H1 (cell line): ENCODE measurements at regions not wholly inside any gene's neighbourhood (a gene's known extent, or its start where the extent isn't known, plus 50 kb on each side); places are given as distances from the start of the nearest gene placed in this dataset.
A peak's percentile ranks its signal among the peaks of the same experiment; 100 is the strongest.

Experiments used
- CTCF ChIA-PET: fragments of 300-600 bp; sonication (Branson Sonifier 250); formaldehyde crosslinking; loops from one replicate; lab custom pipeline; 2021; ENCODE audit not compliant: partially characterized antibody; lab: Charles Lee
- POLR2A ChIA-PET: fragments of 300-600 bp; sonication (Branson Sonifier 250); formaldehyde crosslinking; loops from one replicate; lab custom pipeline; 2021; ENCODE audit warnings: inconsistent platforms; ENCODE audit not compliant: partially characterized antibody; lab: Charles Lee
- DNase-seq, 2 experiments: peaks; one replicate each; pipeline versions ENCODE4 v3.0.0 to v3.0.0-alpha.2; 2010 to 2022; ENCODE audit warnings: low spot score in 2 of 2, low read depth in 1 of 2, mixed read lengths in 1 of 2
- FAIRE-seq: peaks from 2 replicates; lab custom pipeline; 2011; peaks lifted over from hg19 to GRCh38; lab: Jason Lieb, UNC
- H2AFZ ChIP-seq: 2 replicates; pipeline ENCODE4 v1.8.1; 2012; ENCODE audit warnings: low read length, inconsistent platforms
- H2AK5ac ChIP-seq: 2 replicates; pipeline ENCODE4 v1.6.1; 2013; ENCODE audit warnings: low read depth, low read length
- H2BK120ac ChIP-seq: replicated peaks from 2 replicates; pipeline ENCODE3; 2013; ENCODE audit warnings: low read depth, low read length, inconsistent platforms
- H2BK12ac ChIP-seq: 2 replicates; pipeline ENCODE4 v1.6.1; 2013; ENCODE audit warnings: low read depth, low read length
- H2BK15ac ChIP-seq: 2 replicates; pipeline ENCODE4 v1.6.1; 2013; ENCODE audit warnings: low read length
- H2BK20ac ChIP-seq: 2 replicates; pipeline ENCODE4 v1.6.1; 2013; ENCODE audit warnings: low read length
- H2BK5ac ChIP-seq: 2 replicates; pipeline ENCODE4 v1.6.1; 2013; ENCODE audit warnings: low read depth, low read length
- H3K14ac ChIP-seq: 2 replicates; pipeline ENCODE4 v1.6.1; 2013; ENCODE audit warnings: inconsistent platforms; ENCODE audit not compliant: insufficient read length
- H3K18ac ChIP-seq: 2 replicates; pipeline ENCODE4 v1.6.1; 2013; ENCODE audit warnings: low read length; ENCODE audit errors: extremely low read depth
- H3K23ac ChIP-seq: 2 replicates; pipeline ENCODE4 v1.6.1; 2013; ENCODE audit warnings: inconsistent platforms; ENCODE audit not compliant: insufficient read length
- H3K23me2 ChIP-seq: 2 replicates; pipeline ENCODE4 v1.6.1; 2013; ENCODE audit warnings: low read depth, low read length
- H3K27ac ChIP-seq: 2 replicates; pipeline ENCODE4 v1.6.1; 2011; ENCODE audit warnings: low read depth, low read length, inconsistent platforms
- H3K27me3 ChIP-seq, 4 experiments: replicated peaks in 1 of 4; 1 replicate in 1 of 4; 2 replicates in 3 of 4; pipeline versions ENCODE4 v1.6.1 to v1.8.1; 2011 to 2013; ENCODE audit warnings: low read length in 3 of 4, mild to moderate bottlenecking in 3 of 4, inconsistent platforms in 2 of 4, mixed read lengths in 2 of 4, moderate library complexity in 1 of 4; ENCODE audit not compliant: control insufficient read depth in 3 of 4, insufficient read depth in 3 of 4; ENCODE audit errors: extremely low read depth in 1 of 4
- H3K36me3 ChIP-seq, 4 experiments: 2 replicates each; pipeline versions ENCODE4 v1.6.1 to v1.8.1; 2011 to 2013; ENCODE audit warnings: mild to moderate bottlenecking in 4 of 4, low read length in 3 of 4, moderate library complexity in 2 of 4, control low read depth in 1 of 4, inconsistent platforms in 1 of 4; ENCODE audit not compliant: insufficient read depth in 4 of 4, control insufficient read depth in 2 of 4
- H3K4ac ChIP-seq: replicated peaks from 2 replicates; pipeline ENCODE3; 2013; ENCODE audit warnings: low read length, low read depth, mixed read lengths, inconsistent platforms; ENCODE audit not compliant: insufficient read length
- H3K4me1 ChIP-seq, 4 experiments: replicated peaks in 1 of 4; 1 replicate in 1 of 4; 2 replicates in 3 of 4; pipeline versions ENCODE4 v1.6.1 to v1.8.1; 2011 to 2013; ENCODE audit warnings: low read length in 3 of 4, inconsistent platforms in 2 of 4, mixed read lengths in 1 of 4; ENCODE audit not compliant: insufficient read depth in 4 of 4, control insufficient read depth in 3 of 4
- H3K4me2 ChIP-seq, 2 experiments: 2 replicates each; pipeline versions ENCODE4 v1.6.1 to v1.8.1; 2011 to 2013; ENCODE audit warnings: low read depth in 2 of 2, low read length in 2 of 2, control low read depth in 1 of 2, inconsistent platforms in 1 of 2, mild to moderate bottlenecking in 1 of 2; ENCODE audit not compliant: insufficient read depth in 1 of 2
- H3K4me3 ChIP-seq, 4 experiments: fragments of 200-600, 300-600 bp in 1 of 4; sonication (generic), shearing (Covaris generic), sonication (Bioruptor Twin) in 1 of 4; 2 replicates each; pipeline versions ENCODE4 v1.5.1 to v1.8.1; 2011 to 2016; ENCODE audit warnings: low read length in 4 of 4, low read depth in 3 of 4, control low read depth in 2 of 4, inconsistent platforms in 2 of 4, mild to moderate bottlenecking in 2 of 4, mixed read lengths in 1 of 4, moderate library complexity in 1 of 4; ENCODE audit not compliant: insufficient read depth in 2 of 4; ENCODE audit errors: extremely low read depth in 1 of 4
- H3K56ac ChIP-seq: replicated peaks from 2 replicates; pipeline ENCODE3; 2013; ENCODE audit warnings: low read depth, mild to moderate bottlenecking, mixed read lengths, low read length, inconsistent platforms; ENCODE audit not compliant: insufficient read length
- H3K79me1 ChIP-seq: 2 replicates; pipeline ENCODE4 v1.6.1; 2013; ENCODE audit warnings: low read depth, low read length, control low read depth
- H3K79me2 ChIP-seq, 2 experiments: 2 replicates each; pipeline versions ENCODE4 v1.6.1 to v1.8.1; 2012 to 2013; ENCODE audit warnings: low read length in 2 of 2, mild to moderate bottlenecking in 2 of 2, inconsistent platforms in 1 of 2; ENCODE audit not compliant: insufficient read depth in 2 of 2, control insufficient read depth in 1 of 2
- H3K9ac ChIP-seq, 4 experiments: replicated peaks in 1 of 4; 1 replicate in 1 of 4; 2 replicates in 3 of 4; pipeline versions ENCODE4 v1.6.1 to v1.8.1; 2011 to 2013; ENCODE audit warnings: low read depth in 3 of 4, low read length in 3 of 4, control low read depth in 2 of 4, mild to moderate bottlenecking in 2 of 4, moderate library complexity in 2 of 4, inconsistent platforms in 1 of 4; ENCODE audit errors: extremely low read depth in 1 of 4
- H3K9me3 ChIP-seq, 2 experiments: 2 replicates each; pipeline versions ENCODE4 v1.6.1 to v1.8.1; 2012 to 2013; ENCODE audit warnings: mild to moderate bottlenecking in 2 of 2, moderate library complexity in 2 of 2, control low read depth in 1 of 2, inconsistent platforms in 1 of 2, low read depth in 1 of 2, low read length in 1 of 2, mixed read lengths in 1 of 2; ENCODE audit not compliant: insufficient read depth in 2 of 2
- H4K20me1 ChIP-seq, 2 experiments: replicated peaks in 1 of 2; 2 replicates each; pipeline versions ENCODE3 to v1.8.1; 2011 to 2013; ENCODE audit warnings: inconsistent platforms in 2 of 2, low read length in 2 of 2, mild to moderate bottlenecking in 1 of 2; ENCODE audit not compliant: insufficient read depth in 2 of 2, control insufficient read depth in 1 of 2
- H4K5ac ChIP-seq: 2 replicates; pipeline ENCODE4 v1.6.1; 2013; ENCODE audit warnings: low read length, low read depth, mixed read lengths, inconsistent platforms; ENCODE audit not compliant: insufficient read length
- H4K8ac ChIP-seq: 2 replicates; pipeline ENCODE4 v1.8.0; 2013; ENCODE audit warnings: mild to moderate bottlenecking, moderate library complexity, low read length, inconsistent platforms; ENCODE audit not compliant: insufficient read depth; ENCODE audit errors: extremely low read depth
- H4K91ac ChIP-seq: replicated peaks from 2 replicates; pipeline ENCODE3; 2013; ENCODE audit warnings: low read length, mixed read lengths, inconsistent platforms; ENCODE audit not compliant: insufficient read length
- GABPA ChIP-seq: IDR thresholded peaks from 2 replicates; pipeline ENCODE4 v1.6.1; 2011; ENCODE audit warnings: mild to moderate bottlenecking, low read length, moderate library complexity, borderline replicate concordance; ENCODE audit not compliant: insufficient read depth
- JUN ChIP-seq: IDR thresholded peaks from 2 replicates; pipeline ENCODE4 v1.6.1; 2011; ENCODE audit warnings: low read depth, mild to moderate bottlenecking, improper control_type of control experiment, low read length
- RAD21 ChIP-seq, 2 experiments: IDR thresholded peaks in 1 of 2; conservative IDR thresholded peaks in 1 of 2; 2 replicates each; pipeline ENCODE4 v1.6.1; 2011; ENCODE audit warnings: low read depth in 2 of 2, low read length in 2 of 2, improper control_type of control experiment in 1 of 2, inconsistent platforms in 1 of 2, mild to moderate bottlenecking in 1 of 2, moderate library complexity in 1 of 2
- WGBS, 2 experiments: shearing (Covaris generic) in 1 of 2; methylation state at CpG; one replicate each; pipeline versions ENCODE4 v1.1.6 to v1.1.7; 2013 to 2015; ENCODE audit warnings: low lambda C conversion rate in 2 of 2, mixed read lengths in 2 of 2, inconsistent platforms in 1 of 2, low coverage in 1 of 2, missing lambda C conversion rate in 1 of 2; ENCODE audit not compliant: insufficient replicate concordance in 2 of 2, insufficient coverage in 1 of 2, insufficient read length in 1 of 2; ENCODE audit errors: extremely low coverage in 1 of 2, missing lambda C conversion rate in 1 of 2; 5-methylcytosine and 5-hydroxymethylcytosine counted together
- TF ChIP-seq, protein P1 (sequence below), 3 experiments: IDR thresholded peaks; 1 replicate in 2 of 3; 2 replicates in 1 of 3; pipeline versions ENCODE4 v1.5.1 to v1.6.1; 2011; ENCODE audit warnings: low read length in 3 of 3, mild to moderate bottlenecking in 3 of 3, inconsistent platforms in 2 of 3, low read depth in 1 of 3, moderate library complexity in 1 of 3; ENCODE audit not compliant: insufficient read depth in 1 of 3; ENCODE audit errors: control extremely low read depth in 1 of 3

- Histone ChIP-seq H3K18ac (no peak overlapping the region), H4K8ac (no peak overlapping the region), H4K5ac (no peak overlapping the region), H3K9ac (no peak overlapping the region), H2BK20ac (no peak overlapping the region), H3K4me1 (peaks cover 4 to 28% (median 10%) of the 10 kb centered on the region in 4 experiments; a peak in 6 of 7 replicates), H4K20me1 (no peaks in the 10 kb centered on the region), H3K4me2 (no peak overlapping the region), H3K56ac (no peak overlapping the region), H2BK5ac (no peak overlapping the region), H4K91ac (no peak overlapping the region), H3K4ac (no peak overlapping the region), H2BK120ac (no peak overlapping the region), H3K27ac (no peak overlapping the region), H2AFZ (no peak overlapping the region), H3K14ac (no peak overlapping the region), H2BK15ac (no peak overlapping the region), H3K4me3 (no peak overlapping the region), H3K23me2 (no peaks in the 10 kb centered on the region), H3K27me3 (no peaks in the 10 kb centered on the region; a peak in 1 of 7 replicates), H3K23ac (no peak overlapping the region), H2BK12ac (no peak overlapping the region), H3K79me1 (no peaks in the 10 kb centered on the region; the same call in 1 of the 2 replicates), H2AK5ac (no peak overlapping the region), H3K79me2 (no peaks in the 10 kb centered on the region), H3K36me3 (no peaks in the 10 kb centered on the region), H3K9me3 (no peaks in the 10 kb centered on the region)
- TF ChIP-seq RAD21 (IDR thresholded peaks at IDR 0.05 in 1 of 2, conservative IDR thresholded peaks at IDR 0.05 in 1 of 2; ENCODE audit: low read depth in 2 of 2, low read length in 2 of 2) (peak; percentile 8 to 38; a peak in 1 of 4 replicates), GABPA (no peak), JUN (no peak)
- TF ChIP-seq, protein P1, sequence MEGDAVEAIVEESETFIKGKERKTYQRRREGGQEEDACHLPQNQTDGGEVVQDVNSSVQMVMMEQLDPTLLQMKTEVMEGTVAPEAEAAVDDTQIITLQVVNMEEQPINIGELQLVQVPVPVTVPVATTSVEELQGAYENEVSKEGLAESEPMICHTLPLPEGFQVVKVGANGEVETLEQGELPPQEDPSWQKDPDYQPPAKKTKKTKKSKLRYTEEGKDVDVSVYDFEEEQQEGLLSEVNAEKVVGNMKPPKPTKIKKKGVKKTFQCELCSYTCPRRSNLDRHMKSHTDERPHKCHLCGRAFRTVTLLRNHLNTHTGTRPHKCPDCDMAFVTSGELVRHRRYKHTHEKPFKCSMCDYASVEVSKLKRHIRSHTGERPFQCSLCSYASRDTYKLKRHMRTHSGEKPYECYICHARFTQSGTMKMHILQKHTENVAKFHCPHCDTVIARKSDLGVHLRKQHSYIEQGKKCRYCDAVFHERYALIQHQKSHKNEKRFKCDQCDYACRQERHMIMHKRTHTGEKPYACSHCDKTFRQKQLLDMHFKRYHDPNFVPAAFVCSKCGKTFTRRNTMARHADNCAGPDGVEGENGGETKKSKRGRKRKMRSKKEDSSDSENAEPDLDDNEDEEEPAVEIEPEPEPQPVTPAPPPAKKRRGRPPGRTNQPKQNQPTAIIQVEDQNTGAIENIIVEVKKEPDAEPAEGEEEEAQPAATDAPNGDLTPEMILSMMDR (IDR thresholded peaks at IDR 0.05; ENCODE audit: control extremely low read depth in 1 of 3, insufficient read depth in 1 of 3, low read depth in 1 of 3, low read length in 3 of 3) = peak in 2 of 3 experiments; percentile 13 to 14; a peak in 1 of 4 replicates
- POLR2A ChIA-PET = interaction anchor here (1.1 kb wide), 1 partner anchor 153 kb away, joined by 3 read pairs; no protein-coding TSS in a partner anchor
- FAIRE-seq (no peak), DNase-seq (no peak)
- CTCF ChIA-PET = interaction anchor here (0.6 to 2.8 kb wide), 9 partner anchors 11 to 217 kb away, joined by 3 to 20 read pairs (median 5); partner anchors contain the start of gene ATL2
- 77% methylated on average over 7 of the region's 7 CpGs; no CpG with 5 or more reads in 1 of the 2 experiments for WGBS, 2 experiments
Observed at GRCh38 chr2:38446418-38446817, 69.3 kb upstream of the ATL2 start.
